ENCODE measurements at regions not wholly inside any gene's neighbourhood (a gene's known extent, or its start where the extent isn't known, plus 50 kb on each side); places are given as distances from the start of the nearest gene placed in this dataset.
"Not testable (repeated sequence)": the region's sequence is repeated elsewhere in the genome, so short reads cannot be mapped to it uniquely, and the experiment has no call there.

- no peaks in the 10 kb centered on the region for H3K9me3 ChIP-seq (ENCODE audit: control insufficient read depth, low read depth, low read length)
- H3K4me1 ChIP-seq (ENCODE audit: control insufficient read depth, low read depth, low read length): peaks cover 4% of the 10 kb centered on the region
- H3K27ac ChIP-seq (ENCODE audit: low read length): no peak overlapping the region
- no peak overlapping the region for H3K4me3 ChIP-seq (ENCODE audit: low read length)
- H3K36me3 ChIP-seq (ENCODE audit: control insufficient read depth, low read depth, low read length): no peaks in the 10 kb centered on the region
- no peak overlapping the region for H3K9ac ChIP-seq (ENCODE audit: low read length)
- H3K27me3 ChIP-seq (ENCODE audit: control insufficient read depth, insufficient read depth, low read length): no peaks in the 10 kb centered on the region
These were observed 421.7 kb upstream of the TYRP1 start for GRCh38 chr9:12271421-12271891.

GRCh38 chr9:12272471-12273120, 420.6 kb upstream of the TYRP1 start:
- Histone ChIP-seq H3K9me3 (ENCODE audit: control insufficient read depth, low read depth, low read length) (no peaks in the 10 kb centered on the region), H3K27ac (ENCODE audit: low read length) (no peak overlapping the region), H3K27me3 (ENCODE audit: control insufficient read depth, insufficient read depth, low read length) (no peaks in the 10 kb centered on the region), H3K4me1 (ENCODE audit: control insufficient read depth, low read depth, low read length) (peaks cover 7% of the 10 kb centered on the region), H3K9ac (ENCODE audit: low read length) (no peak overlapping the region), H3K36me3 (ENCODE audit: control insufficient read depth, low read depth, low read length) (no peaks in the 10 kb centered on the region), H3K4me3 (ENCODE audit: low read length) (no peak overlapping the region)

- Histone ChIP-seq H3K9ac (ENCODE audit: low read length) (no peak overlapping the region), H3K36me3 (ENCODE audit: control insufficient read depth, low read depth, low read length) (no peaks in the 10 kb centered on the region), H3K4me1 (ENCODE audit: control insufficient read depth, low read depth, low read length) (peaks cover 7% of the 10 kb centered on the region), H3K4me3 (ENCODE audit: low read length) (no peak overlapping the region), H3K27me3 (ENCODE audit: control insufficient read depth, insufficient read depth, low read length) (no peaks in the 10 kb centered on the region), H3K9me3 (ENCODE audit: control insufficient read depth, low read depth, low read length) (no peaks in the 10 kb centered on the region), H3K27ac (ENCODE audit: low read length) (no peak overlapping the region)
These were observed 418.6 kb upstream of the TYRP1 start for GRCh38 chr9:12274577-12274976.

- Histone ChIP-seq H3K27ac (ENCODE audit: low read length) (no peak overlapping the region), H3K4me3 (ENCODE audit: low read length) (no peak overlapping the region), H3K9ac (ENCODE audit: low read length) (no peak overlapping the region), H3K9me3 (ENCODE audit: control insufficient read depth, low read depth, low read length) (no peaks in the 10 kb centered on the region), H3K36me3 (ENCODE audit: control insufficient read depth, low read depth, low read length) (no peaks in the 10 kb centered on the region), H3K27me3 (ENCODE audit: control insufficient read depth, insufficient read depth, low read length) (no peaks in the 10 kb centered on the region), H3K4me1 (ENCODE audit: control insufficient read depth, low read depth, low read length) (peaks cover 7% of the 10 kb centered on the region)
These were observed 416.7 kb upstream of the TYRP1 start for GRCh38 chr9:12276505-12276904.

GRCh38 chr9:12289711-12290110, 403.5 kb upstream of the TYRP1 start:
- Histone ChIP-seq H3K27me3 (ENCODE audit: control insufficient read depth, insufficient read depth, low read length) (no peaks in the 10 kb centered on the region), H3K36me3 (ENCODE audit: control insufficient read depth, low read depth, low read length) (no peaks in the 10 kb centered on the region), H3K4me3 (ENCODE audit: low read length) (no peak overlapping the region), H3K27ac (ENCODE audit: low read length) (no peak overlapping the region), H3K9me3 (ENCODE audit: control insufficient read depth, low read depth, low read length) (no peaks in the 10 kb centered on the region), H3K4me1 (ENCODE audit: control insufficient read depth, low read depth, low read length) (peaks cover 7% of the 10 kb centered on the region), H3K9ac (ENCODE audit: low read length) (no peak overlapping the region)

- no peaks in the 10 kb centered on the region for H3K36me3 ChIP-seq (ENCODE audit: control insufficient read depth, low read depth, low read length)
These were observed 402.9 kb upstream of the TYRP1 start for GRCh38 chr9:12290166-12290869.

GRCh38 chr9:12305211-12305610, 388.0 kb upstream of the TYRP1 start:
- Histone ChIP-seq H3K27me3 (ENCODE audit: control insufficient read depth, insufficient read depth, low read length) (no peaks in the 10 kb centered on the region), H3K9ac (ENCODE audit: low read length) (no peak overlapping the region), H3K27ac (ENCODE audit: low read length) (no peak overlapping the region), H3K4me3 (ENCODE audit: low read length) (no peak overlapping the region), H3K4me1 (ENCODE audit: control insufficient read depth, low read depth, low read length) (no peaks in the 10 kb centered on the region), H3K36me3 (ENCODE audit: control insufficient read depth, low read depth, low read length) (no peaks in the 10 kb centered on the region), H3K9me3 (ENCODE audit: control insufficient read depth, low read depth, low read length) (peaks cover 9% of the 10 kb centered on the region)

More at GRCh38 chr9:12290166-12290869, 402.9 kb upstream of the TYRP1 start:
- Histone ChIP-seq H3K9ac (ENCODE audit: low read length) (no peak overlapping the region), H3K4me3 (ENCODE audit: low read length) (no peak overlapping the region), H3K9me3 (ENCODE audit: control insufficient read depth, low read depth, low read length) (no peaks in the 10 kb centered on the region), H3K4me1 (ENCODE audit: control insufficient read depth, low read depth, low read length) (peaks cover 7% of the 10 kb centered on the region), H3K27me3 (ENCODE audit: control insufficient read depth, insufficient read depth, low read length) (no peaks in the 10 kb centered on the region), H3K27ac (ENCODE audit: low read length) (no peak overlapping the region)

- Histone ChIP-seq H3K36me3 (ENCODE audit: control insufficient read depth, low read depth, low read length) (no peaks in the 10 kb centered on the region), H3K9me3 (ENCODE audit: control insufficient read depth, low read depth, low read length) (peaks cover 4% of the 10 kb centered on the region), H3K27ac (ENCODE audit: low read length) (no peak overlapping the region), H3K9ac (ENCODE audit: low read length) (no peak overlapping the region), H3K4me1 (ENCODE audit: control insufficient read depth, low read depth, low read length) (no peaks in the 10 kb centered on the region), H3K4me3 (ENCODE audit: low read length) (no peak overlapping the region), H3K27me3 (ENCODE audit: control insufficient read depth, insufficient read depth, low read length) (no peaks in the 10 kb centered on the region)
These were observed 378.6 kb upstream of the TYRP1 start for GRCh38 chr9:12314589-12314988.

GRCh38 chr9:12318732-12319685, 374.2 kb upstream of the TYRP1 start:
- Histone ChIP-seq H3K36me3 (ENCODE audit: control insufficient read depth, low read depth, low read length) (no peaks in the 10 kb centered on the region), H3K9ac (ENCODE audit: low read length) (no peak overlapping the region), H3K4me3 (ENCODE audit: low read length) (no peak overlapping the region), H3K4me1 (ENCODE audit: control insufficient read depth, low read depth, low read length) (no peaks in the 10 kb centered on the region), H3K27ac (ENCODE audit: low read length) (no peak overlapping the region), H3K9me3 (ENCODE audit: control insufficient read depth, low read depth, low read length) (no peaks in the 10 kb centered on the region), H3K27me3 (ENCODE audit: control insufficient read depth, insufficient read depth, low read length) (no peaks in the 10 kb centered on the region)

- Histone ChIP-seq H3K9ac (ENCODE audit: low read length) (no peak overlapping the region), H3K4me3 (ENCODE audit: low read length) (no peak overlapping the region), H3K9me3 (ENCODE audit: control insufficient read depth, low read depth, low read length) (no peaks in the 10 kb centered on the region), H3K27ac (ENCODE audit: low read length) (no peak overlapping the region), H3K4me1 (ENCODE audit: control insufficient read depth, low read depth, low read length) (no peaks in the 10 kb centered on the region), H3K36me3 (ENCODE audit: control insufficient read depth, low read depth, low read length) (no peaks in the 10 kb centered on the region), H3K27me3 (ENCODE audit: control insufficient read depth, insufficient read depth, low read length) (no peaks in the 10 kb centered on the region)
These were observed 363.6 kb upstream of the TYRP1 start for GRCh38 chr9:12329623-12329985.

GRCh38 chr9:12333966-12334365, 359.2 kb upstream of the TYRP1 start:
- not testable (repeated sequence) for H3K4me1 ChIP-seq (ENCODE audit: control insufficient read depth, low read depth, low read length); H3K9ac ChIP-seq (ENCODE audit: low read length); H3K27me3 ChIP-seq (ENCODE audit: control insufficient read depth, insufficient read depth, low read length); H3K36me3 ChIP-seq (ENCODE audit: control insufficient read depth, low read depth, low read length); H3K9me3 ChIP-seq (ENCODE audit: control insufficient read depth, low read depth, low read length); H3K27ac ChIP-seq (ENCODE audit: low read length); H3K4me3 ChIP-seq (ENCODE audit: low read length)

All from iPS-18a (cell line).